B cell (primary cell): ENCODE measurements at regions not wholly inside any gene's neighbourhood (a gene's known extent, or its start where the extent isn't known, plus 50 kb on each side); places are given as distances from the start of the nearest gene placed in this dataset.

ENCODE experiments used
- ATAC-seq: fragments of 200-7000 bp; cut with Tn5 transposase; one replicate; pipeline ENCODE4 v1.10.0; 2021; ENCODE audit warnings: low read depth, mild to moderate bottlenecking, moderate number of reproducible peaks, moderate library complexity
- CTCF ChIA-PET: fragments of 350-600 bp; sonication (Branson Sonifier 250); formaldehyde crosslinking; loops from one replicate; lab custom pipeline; 2021; ENCODE audit warnings: antibody characterized with exemption, inconsistent platforms; lab: Charles Lee
- POLR2A ChIA-PET: fragments of 350-600 bp; sonication (Branson Sonifier 250); formaldehyde crosslinking; loops from one replicate; lab custom pipeline; 2021; ENCODE audit warnings: antibody characterized with exemption; lab: Charles Lee
- DNase-seq: peaks from one replicate; pipeline ENCODE4 v3.0.0; 2013
- H2AFZ ChIP-seq: 2 replicates; pipeline ENCODE4 v1.6.1; 2012; ENCODE audit warnings: mild to moderate bottlenecking, low read depth, low read length; ENCODE audit not compliant: insufficient read depth, poor library complexity, severe bottlenecking
- H3K27ac ChIP-seq, 2 donors: 1 replicate in 1 of 2; 2 replicates in 1 of 2; pipeline ENCODE4 v1.5.1; 2012 to 2013; ENCODE audit warnings: low read length in 2 of 2, mild to moderate bottlenecking in 2 of 2, moderate library complexity in 1 of 2
- H3K27me3 ChIP-seq, 4 experiments: fragments of 200-600 bp in 1 of 4; sonication (generic) in 1 of 4; replicated peaks in 1 of 4; 1 replicate in 2 of 4; 2 replicates in 2 of 4; pipeline versions ENCODE4 v1.6.1 to v1.7.0; 2013 to 2016; ENCODE audit warnings: low read length in 3 of 4, mild to moderate bottlenecking in 2 of 4, mixed read lengths in 1 of 4, moderate library complexity in 1 of 4; ENCODE audit not compliant: insufficient read depth in 4 of 4, control insufficient read depth in 3 of 4; ENCODE audit errors: control extremely low read depth in 1 of 4
- H3K36me3 ChIP-seq, 2 experiments: replicated peaks in 1 of 2; 1 replicate in 1 of 2; 2 replicates in 1 of 2; pipeline versions ENCODE4 v1.6.1 to v1.7.1; 2013; ENCODE audit warnings: low read length in 1 of 2; ENCODE audit not compliant: insufficient read depth in 2 of 2, control insufficient read depth in 1 of 2; ENCODE audit errors: control extremely low read depth in 1 of 2, extremely low read depth in 1 of 2
- H3K4me1 ChIP-seq, 2 donors: fragments of 200-600 bp in 1 of 2; sonication (generic) in 1 of 2; 1 replicate in 1 of 2; 2 replicates in 1 of 2; pipeline versions ENCODE4 v1.5.1 to v1.6.1; 2013 to 2017; ENCODE audit warnings: low read length in 2 of 2; ENCODE audit not compliant: control insufficient read depth in 2 of 2, insufficient read depth in 2 of 2
- H3K4me2 ChIP-seq: replicated peaks from 2 replicates; pipeline ENCODE3; 2012; ENCODE audit warnings: mild to moderate bottlenecking, low read depth, low read length; ENCODE audit not compliant: poor library complexity, severe bottlenecking
- H3K4me3 ChIP-seq, 5 experiments: fragments of 200-600 bp in 1 of 5; sonication (generic) in 1 of 5; 1 replicate in 3 of 5; 2 replicates in 2 of 5; pipeline versions ENCODE4 v1.5.1 to v1.7.0; 2011 to 2016; ENCODE audit warnings: low read length in 4 of 5, mild to moderate bottlenecking in 4 of 5, low read depth in 2 of 5, control low read depth in 1 of 5, moderate library complexity in 1 of 5; ENCODE audit not compliant: insufficient read depth in 1 of 5; ENCODE audit errors: control extremely low read depth in 1 of 5, extremely low read depth in 1 of 5
- H3K79me2 ChIP-seq: fragments of 200-600 bp; sonication (generic); one replicate; pipeline ENCODE4 v1.6.0; 2016; ENCODE audit warnings: low read length; ENCODE audit not compliant: control insufficient read depth, insufficient read depth
- H3K9ac ChIP-seq: fragments of 200-600 bp; sonication (generic); 2 replicates; pipeline ENCODE4 v1.6.1; 2017; ENCODE audit warnings: mild to moderate bottlenecking, low read length, moderate library complexity
- H3K9me3 ChIP-seq, 3 donors: one replicate each; pipeline versions ENCODE4 v1.6.1 to v1.7.1; 2013; ENCODE audit warnings: low read length in 2 of 3; ENCODE audit not compliant: control insufficient read depth in 2 of 3, insufficient read depth in 1 of 3; ENCODE audit errors: control extremely low read depth in 1 of 3
- H4K20me1 ChIP-seq: 2 replicates; pipeline ENCODE4 v1.6.0; 2012; ENCODE audit warnings: mild to moderate bottlenecking, low read length; ENCODE audit not compliant: insufficient read depth, control insufficient read depth, poor library complexity, severe bottlenecking
- H3K27ac Mint-ChIP-seq: one replicate; pipeline ENCODE4 v1.8.0; 2021; ENCODE audit warnings: mixed read lengths
- H3K27me3 Mint-ChIP-seq: one replicate; pipeline ENCODE4 v1.8.0; 2021; ENCODE audit warnings: mixed read lengths
- H3K4me1 Mint-ChIP-seq: one replicate; pipeline ENCODE4 v1.8.0; 2021; ENCODE audit warnings: mixed read lengths
- H3K4me3 Mint-ChIP-seq: one replicate; pipeline ENCODE4 v1.8.0; 2021; ENCODE audit warnings: mixed read lengths
- H3K9me3 Mint-ChIP-seq: one replicate; pipeline ENCODE4 v1.8.0; 2022; ENCODE audit warnings: mixed read lengths; ENCODE audit not compliant: insufficient read depth
- EZH2 ChIP-seq: IDR thresholded peaks from 2 replicates; pipeline ENCODE4 v1.6.1; 2012; ENCODE audit warnings: borderline replicate concordance, low read depth, mild to moderate bottlenecking, moderate library complexity, low read length; ENCODE audit not compliant: insufficient read depth, poor library complexity, severe bottlenecking
- WGBS: methylation state at CpG from one replicate; pipeline ENCODE4 v1.1.5; 2013; ENCODE audit warnings: missing lambda C conversion rate; ENCODE audit not compliant: insufficient coverage; 5-methylcytosine and 5-hydroxymethylcytosine counted together
- intact Hi-C: fragments of 100-400 bp; cut with micrococcal nuclease; formaldehyde crosslinking; loops from one replicate; pipeline ENCODE4 v1.10.0; 2022
- TF ChIP-seq, protein P1 (sequence below): fragments of 200-600 bp; IDR thresholded peaks from one replicate; pipeline ENCODE4 v1.8.0; 2022; ENCODE audit warnings: antibody characterized with exemption, mild to moderate bottlenecking

DNA sequence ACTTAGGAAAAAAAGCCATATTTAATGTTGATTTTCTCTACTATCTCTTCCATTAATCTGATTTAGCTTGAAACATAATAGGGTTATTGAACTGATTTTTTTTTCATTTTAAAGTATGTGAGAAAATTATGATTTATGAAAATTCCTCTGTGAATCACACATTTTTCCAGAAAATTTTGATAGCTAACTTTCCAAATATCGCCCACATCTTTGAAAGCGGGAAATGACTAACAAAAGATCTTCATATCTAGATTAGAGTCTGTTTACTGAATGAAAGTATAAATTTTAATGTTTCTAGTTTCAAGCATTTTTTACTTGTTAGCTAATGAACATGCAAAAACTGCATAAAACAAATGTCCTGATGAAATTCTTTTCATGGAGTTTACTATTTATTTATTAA is 97.4 kb downstream of the POSTN start:
- no peak overlapping the region for H3K27ac Mint-ChIP-seq
- no peak for ATAC-seq
- no peak overlapping the region for H3K27ac ChIP-seq
- no peak overlapping the region for H3K4me2 ChIP-seq
- DNase-seq, result no peak
- H3K9me3 Mint-ChIP-seq, result peaks cover 3% of the 10 kb centered on the region
- TF ChIP-seq EZH2, result no peak
- TF ChIP-seq, protein P1, sequence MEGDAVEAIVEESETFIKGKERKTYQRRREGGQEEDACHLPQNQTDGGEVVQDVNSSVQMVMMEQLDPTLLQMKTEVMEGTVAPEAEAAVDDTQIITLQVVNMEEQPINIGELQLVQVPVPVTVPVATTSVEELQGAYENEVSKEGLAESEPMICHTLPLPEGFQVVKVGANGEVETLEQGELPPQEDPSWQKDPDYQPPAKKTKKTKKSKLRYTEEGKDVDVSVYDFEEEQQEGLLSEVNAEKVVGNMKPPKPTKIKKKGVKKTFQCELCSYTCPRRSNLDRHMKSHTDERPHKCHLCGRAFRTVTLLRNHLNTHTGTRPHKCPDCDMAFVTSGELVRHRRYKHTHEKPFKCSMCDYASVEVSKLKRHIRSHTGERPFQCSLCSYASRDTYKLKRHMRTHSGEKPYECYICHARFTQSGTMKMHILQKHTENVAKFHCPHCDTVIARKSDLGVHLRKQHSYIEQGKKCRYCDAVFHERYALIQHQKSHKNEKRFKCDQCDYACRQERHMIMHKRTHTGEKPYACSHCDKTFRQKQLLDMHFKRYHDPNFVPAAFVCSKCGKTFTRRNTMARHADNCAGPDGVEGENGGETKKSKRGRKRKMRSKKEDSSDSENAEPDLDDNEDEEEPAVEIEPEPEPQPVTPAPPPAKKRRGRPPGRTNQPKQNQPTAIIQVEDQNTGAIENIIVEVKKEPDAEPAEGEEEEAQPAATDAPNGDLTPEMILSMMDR, result no peak
- H3K27me3 Mint-ChIP-seq, result no peaks in the 10 kb centered on the region
- intact Hi-C loops, result no loop called here
- ChIA-PET CTCF (no interaction called here), POLR2A (no interaction called here)
- WGBS, result no CpG with 5 or more reads among the region's 2 CpGs
- no peak overlapping the region for H2AFZ ChIP-seq
- H4K20me1 ChIP-seq, result no peaks in the 10 kb centered on the region
- no peaks in the 10 kb centered on the region for H3K36me3 ChIP-seq
- no peaks in the 10 kb centered on the region for H3K9me3 ChIP-seq
- H3K79me2 ChIP-seq, result no peaks in the 10 kb centered on the region
- H3K4me1 Mint-ChIP-seq, result no peaks in the 10 kb centered on the region
- H3K27me3 ChIP-seq, result no peaks in the 10 kb centered on the region
- H3K4me3 Mint-ChIP-seq, result no peak overlapping the region
- H3K4me1 ChIP-seq, result no peaks in the 10 kb centered on the region
- no peak overlapping the region for H3K4me3 ChIP-seq
- H3K9ac ChIP-seq, result no peak overlapping the region

DNA sequence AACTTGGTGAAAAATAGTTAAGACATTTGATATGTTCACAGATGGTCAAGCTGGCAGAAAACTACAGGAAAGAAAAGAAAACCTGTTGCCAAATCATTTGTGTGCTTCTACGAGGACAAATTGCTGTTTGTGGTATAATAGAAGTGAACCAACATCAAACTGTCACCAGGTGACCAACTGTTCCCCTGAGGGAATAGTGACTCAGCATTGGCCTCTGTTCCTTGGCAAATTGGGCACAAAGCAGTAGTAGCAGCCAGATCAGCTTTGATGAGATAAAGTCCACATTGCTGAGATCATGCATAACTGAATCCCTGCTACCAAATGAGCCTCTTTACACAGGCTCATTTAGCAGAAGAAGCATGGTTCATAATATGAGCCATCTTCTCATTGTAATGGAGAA is 103.5 kb downstream of the POSTN start:
- peaks cover 3% of the 10 kb centered on the region for H3K9me3 Mint-ChIP-seq

More for the DNA sequence above, 103.5 kb downstream of the POSTN start:
- Histone ChIP-seq H3K9me3 (no peaks in the 10 kb centered on the region), H3K9ac (no peak overlapping the region), H3K4me1 (no peaks in the 10 kb centered on the region), H3K27me3 (no peaks in the 10 kb centered on the region), H3K4me3 (no peak overlapping the region), H3K4me2 (no peak overlapping the region), H3K36me3 (no peaks in the 10 kb centered on the region), H4K20me1 (no peaks in the 10 kb centered on the region), H2AFZ (no peak overlapping the region), H3K79me2 (no peaks in the 10 kb centered on the region), H3K27ac (no peak overlapping the region)
- intact Hi-C loops, result no loop called here
- TF ChIP-seq, protein P1, result no peak
- no peak for TF ChIP-seq EZH2
- WGBS, result 67% methylated on average over 1 of the region's 1 CpG
- no peaks in the 10 kb centered on the region for H3K27me3 Mint-ChIP-seq
- no peak overlapping the region for H3K4me3 Mint-ChIP-seq
- no peaks in the 10 kb centered on the region for H3K4me1 Mint-ChIP-seq
- ATAC-seq (no peak), DNase-seq (no peak)
- H3K27ac Mint-ChIP-seq, result no peak overlapping the region
- CTCF ChIA-PET, result no interaction called here
- POLR2A ChIA-PET, result no interaction called here
